Fibroblast of pulmonary artery (primary cell): ENCODE measurements at regions not wholly inside any gene's neighbourhood (a gene's known extent, or its start where the extent isn't known, plus 50 kb on each side); places are given as distances from the start of the nearest gene placed in this dataset.

Experiments used
- DNase-seq: peaks from one replicate; pipeline ENCODE4 v3.0.0-alpha.2; 2010; ENCODE audit warnings: low read depth
- H3K4me3 ChIP-seq: replicated peaks from 2 replicates; pipeline ENCODE4 v1.5.1; 2011; ENCODE audit warnings: low read depth, mild to moderate bottlenecking, control low read depth, low read length, moderate library complexity
- TF ChIP-seq, protein P1 (sequence below): IDR thresholded peaks from 2 replicates; pipeline ENCODE4 v1.5.1; 2011; ENCODE audit warnings: mild to moderate bottlenecking, control low read depth, low read length, inconsistent platforms; ENCODE audit errors: missing control alignments

DNA sequence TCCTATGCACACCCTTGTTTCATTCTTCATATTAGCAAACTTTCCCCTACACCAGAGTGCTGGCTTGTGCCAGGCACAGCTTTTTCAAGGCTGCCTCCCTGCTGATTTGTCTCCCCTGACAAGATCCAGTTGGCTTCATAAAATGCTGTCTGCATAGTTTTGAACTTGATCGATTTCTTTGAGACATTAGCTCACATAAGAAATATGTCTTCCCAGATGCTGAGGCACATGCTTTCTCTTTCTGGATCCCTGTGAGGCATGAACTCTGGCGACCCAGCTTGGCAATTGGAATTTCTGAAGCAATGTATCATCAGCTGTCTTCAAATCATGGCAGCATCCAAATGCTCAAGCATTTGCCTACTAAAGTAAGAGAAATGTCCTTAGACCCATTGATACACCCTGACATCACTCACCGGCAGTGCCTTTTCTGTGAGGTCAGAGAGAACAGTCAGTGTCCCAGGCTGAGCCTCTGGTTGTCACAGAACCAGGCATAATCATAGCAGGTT, 616.4 kb upstream of the GHITM start:
- DNase-seq: peak; percentile 66
- TF ChIP-seq, protein P1, sequence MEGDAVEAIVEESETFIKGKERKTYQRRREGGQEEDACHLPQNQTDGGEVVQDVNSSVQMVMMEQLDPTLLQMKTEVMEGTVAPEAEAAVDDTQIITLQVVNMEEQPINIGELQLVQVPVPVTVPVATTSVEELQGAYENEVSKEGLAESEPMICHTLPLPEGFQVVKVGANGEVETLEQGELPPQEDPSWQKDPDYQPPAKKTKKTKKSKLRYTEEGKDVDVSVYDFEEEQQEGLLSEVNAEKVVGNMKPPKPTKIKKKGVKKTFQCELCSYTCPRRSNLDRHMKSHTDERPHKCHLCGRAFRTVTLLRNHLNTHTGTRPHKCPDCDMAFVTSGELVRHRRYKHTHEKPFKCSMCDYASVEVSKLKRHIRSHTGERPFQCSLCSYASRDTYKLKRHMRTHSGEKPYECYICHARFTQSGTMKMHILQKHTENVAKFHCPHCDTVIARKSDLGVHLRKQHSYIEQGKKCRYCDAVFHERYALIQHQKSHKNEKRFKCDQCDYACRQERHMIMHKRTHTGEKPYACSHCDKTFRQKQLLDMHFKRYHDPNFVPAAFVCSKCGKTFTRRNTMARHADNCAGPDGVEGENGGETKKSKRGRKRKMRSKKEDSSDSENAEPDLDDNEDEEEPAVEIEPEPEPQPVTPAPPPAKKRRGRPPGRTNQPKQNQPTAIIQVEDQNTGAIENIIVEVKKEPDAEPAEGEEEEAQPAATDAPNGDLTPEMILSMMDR: no peak

DNA sequence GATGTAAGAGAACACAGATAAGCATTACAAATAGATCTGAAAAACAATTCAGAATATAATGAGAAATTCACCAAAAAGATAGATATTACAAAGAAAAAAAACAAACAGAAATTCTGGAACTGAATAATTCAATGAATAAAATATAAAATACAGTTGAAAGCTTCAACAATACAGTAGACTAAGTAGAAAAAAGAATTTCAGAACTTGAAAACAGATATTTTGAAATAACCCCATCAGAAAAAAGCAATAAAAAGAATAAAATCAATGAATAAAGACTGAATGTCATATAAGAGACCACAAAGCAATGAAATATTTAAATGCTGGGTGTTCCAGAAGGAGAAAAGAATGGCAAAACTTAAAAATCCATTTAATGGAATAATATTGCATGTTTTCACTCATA, 611.4 kb upstream of the GHITM start:
- DNase-seq: no peak
- TF ChIP-seq, protein P1: no peak
- H3K4me3 ChIP-seq: no peak overlapping the region

More for the DNA sequence above, 616.4 kb upstream of the GHITM start:
- no peak overlapping the region for H3K4me3 ChIP-seq

DNA sequence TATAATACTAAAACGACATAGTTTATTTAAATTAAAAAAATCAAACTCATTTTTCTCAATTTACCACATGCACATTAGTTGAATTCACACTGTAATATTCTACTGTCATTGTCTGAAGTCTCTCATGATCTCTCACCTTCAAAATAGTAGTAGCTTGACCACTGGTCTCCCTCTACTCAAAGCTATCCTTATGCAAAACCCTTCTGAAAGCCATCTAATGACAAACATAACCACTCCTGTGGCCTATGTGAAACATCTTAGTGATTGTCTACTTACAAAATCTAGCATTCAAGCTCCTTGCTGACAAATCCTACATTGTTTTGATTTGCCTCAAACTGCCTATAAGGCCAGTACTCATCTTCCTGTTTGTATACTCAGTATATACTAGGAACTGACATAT, 606.0 kb upstream of the GHITM start:
- no peak for DNase-seq
- TF ChIP-seq, protein P1: no peak
- H3K4me3 ChIP-seq: no peak overlapping the region

DNA sequence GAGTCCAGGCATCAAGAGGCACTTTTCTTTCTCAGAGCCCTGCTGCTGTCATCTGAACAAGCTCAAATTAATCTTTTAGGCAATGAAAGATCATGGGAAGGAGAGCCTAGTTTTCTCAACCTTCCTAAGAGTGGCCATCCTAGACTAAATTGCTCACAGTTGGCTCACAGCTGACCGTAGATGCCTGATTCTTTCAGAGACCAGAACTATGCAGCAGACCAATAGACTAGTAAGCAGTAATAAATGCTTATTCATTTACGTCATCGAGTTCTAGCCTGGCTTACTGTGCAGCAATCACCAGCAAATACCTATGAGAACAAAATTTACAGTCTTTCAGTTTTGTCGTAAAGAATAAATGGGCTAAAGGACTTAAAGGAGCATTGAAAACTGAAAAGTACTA, 602.9 kb upstream of the GHITM start:
- DNase-seq: no peak
- H3K4me3 ChIP-seq: no peak overlapping the region
- TF ChIP-seq, protein P1: no peak

DNA sequence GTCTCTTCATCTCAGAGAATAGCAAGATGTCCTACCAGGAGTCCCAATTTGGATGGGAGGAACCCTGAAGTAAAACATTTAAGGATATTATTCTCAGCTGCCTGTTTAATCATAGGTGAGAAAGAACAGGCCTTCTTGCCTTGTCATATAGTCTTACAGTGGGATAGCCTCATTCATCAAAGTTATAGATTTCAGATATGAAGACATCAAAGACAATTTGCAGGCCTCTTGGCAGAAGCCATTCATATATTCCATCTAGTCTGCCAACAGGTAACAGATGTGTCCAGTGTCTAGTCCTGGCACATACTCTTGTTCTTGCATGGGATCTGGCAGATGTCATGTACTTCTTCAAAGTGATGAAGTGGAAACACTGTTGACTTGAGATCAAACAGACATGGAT, 601.3 kb upstream of the GHITM start:
- DNase-seq: no peak
- TF ChIP-seq, protein P1: no peak
- H3K4me3 ChIP-seq: no peak overlapping the region

DNA sequence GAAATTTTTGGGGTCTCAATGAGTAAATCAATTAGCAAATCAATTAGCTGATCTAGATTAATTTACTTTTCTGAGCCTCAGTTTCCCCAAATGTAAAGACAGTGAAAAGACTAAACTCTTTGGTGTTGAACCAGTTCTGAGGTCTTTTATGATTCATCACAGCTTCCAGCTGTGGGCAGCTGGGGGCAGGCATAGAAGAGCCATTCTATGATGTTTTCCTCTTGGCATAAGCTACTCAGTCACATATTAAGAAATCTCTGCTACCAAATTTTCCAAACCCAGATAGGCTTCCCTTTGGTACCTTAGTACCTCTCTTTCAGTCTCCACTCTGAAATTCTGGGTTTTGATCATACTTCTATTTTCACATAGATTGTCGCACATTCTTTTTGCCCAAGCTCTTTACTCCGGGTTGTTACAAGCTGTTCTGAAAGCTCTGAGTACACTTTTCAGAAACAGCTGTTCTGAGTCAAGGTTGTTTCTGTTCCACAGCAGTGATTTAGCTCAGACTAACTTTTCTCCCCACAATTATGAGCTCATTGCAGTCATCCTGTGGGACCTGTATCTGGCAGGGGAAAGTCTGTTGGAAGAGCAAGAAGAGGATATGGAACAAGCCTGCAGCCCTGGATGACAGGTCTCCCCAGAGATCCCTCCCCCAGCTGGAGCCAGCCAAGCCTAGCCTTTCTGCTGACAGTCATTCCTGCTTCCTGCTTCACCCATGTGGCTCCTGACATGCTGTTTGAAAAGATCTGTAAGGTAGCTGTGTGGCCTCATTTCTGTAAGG, 599.6 kb upstream of the GHITM start:
- H3K4me3 ChIP-seq: no peak overlapping the region
- peak; percentile 84 for DNase-seq
- TF ChIP-seq, protein P1: no peak

DNA sequence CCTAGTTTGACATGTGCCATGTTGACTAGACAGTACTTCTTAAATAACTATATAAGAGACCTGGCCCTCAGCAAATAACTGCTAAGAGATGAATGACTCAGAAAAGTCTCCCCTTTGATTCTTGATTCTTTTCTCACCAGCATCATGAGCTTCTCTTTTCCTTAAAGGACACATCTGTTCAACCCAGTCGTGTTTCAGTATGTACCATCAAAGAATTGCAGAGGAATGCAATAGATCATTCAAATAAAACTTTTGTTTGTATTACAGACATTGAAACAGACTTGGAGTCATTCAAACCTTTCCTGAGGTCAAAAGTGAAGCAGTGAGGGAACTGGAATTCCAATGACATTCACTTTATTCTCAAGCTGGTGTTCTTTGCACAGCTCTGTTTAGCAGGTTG, 598.3 kb upstream of the GHITM start:
- TF ChIP-seq, protein P1: no peak
- DNase-seq: no peak
- no peak overlapping the region for H3K4me3 ChIP-seq
